ENCODE measurements at regions not wholly inside any gene's neighbourhood (a gene's known extent, or its start where the extent isn't known, plus 50 kb on each side); places are given as distances from the start of the nearest gene placed in this dataset.

- TF ChIP-seq CTCF (IDR thresholded peaks at IDR 0.05) (no peak), POLR2A (IDR thresholded peaks at IDR 0.05) (no peak)
Measured at GRCh38 chrX:35622040-35622439, 176.1 kb upstream of the MAGEB16 start.
